ENCODE measurements at regions not wholly inside any gene's neighbourhood (a gene's known extent, or its start where the extent isn't known, plus 50 kb on each side); places are given as distances from the start of the nearest gene placed in this dataset.

DNA sequence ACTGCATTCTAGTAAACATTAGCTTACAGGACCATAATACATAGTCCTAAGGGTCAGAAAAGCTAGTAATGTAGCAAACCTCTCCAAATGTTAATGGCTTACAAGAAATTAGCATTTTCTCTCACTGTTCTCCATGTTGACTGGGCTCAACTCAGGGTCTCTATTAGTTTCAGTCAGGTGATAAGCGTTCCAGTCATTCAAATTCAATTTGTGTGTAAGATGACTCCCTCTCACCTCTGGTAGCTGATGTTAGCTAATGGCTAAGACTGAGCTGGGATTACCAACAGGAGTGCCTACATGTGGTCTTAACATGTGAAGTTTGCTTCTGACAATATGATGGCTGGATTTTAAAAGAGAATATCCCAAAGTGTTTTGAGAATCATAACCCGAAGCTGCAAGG, 630.5 kb upstream of the USP15 start:
- TF ChIP-seq POLR2AphosphoS5 (IDR thresholded peaks at IDR 0.05; ENCODE audit: low read depth): no peak
- TF ChIP-seq GABPA (IDR thresholded peaks at IDR 0.05; ENCODE audit: low read depth): no peak
- TF ChIP-seq, protein P1, sequence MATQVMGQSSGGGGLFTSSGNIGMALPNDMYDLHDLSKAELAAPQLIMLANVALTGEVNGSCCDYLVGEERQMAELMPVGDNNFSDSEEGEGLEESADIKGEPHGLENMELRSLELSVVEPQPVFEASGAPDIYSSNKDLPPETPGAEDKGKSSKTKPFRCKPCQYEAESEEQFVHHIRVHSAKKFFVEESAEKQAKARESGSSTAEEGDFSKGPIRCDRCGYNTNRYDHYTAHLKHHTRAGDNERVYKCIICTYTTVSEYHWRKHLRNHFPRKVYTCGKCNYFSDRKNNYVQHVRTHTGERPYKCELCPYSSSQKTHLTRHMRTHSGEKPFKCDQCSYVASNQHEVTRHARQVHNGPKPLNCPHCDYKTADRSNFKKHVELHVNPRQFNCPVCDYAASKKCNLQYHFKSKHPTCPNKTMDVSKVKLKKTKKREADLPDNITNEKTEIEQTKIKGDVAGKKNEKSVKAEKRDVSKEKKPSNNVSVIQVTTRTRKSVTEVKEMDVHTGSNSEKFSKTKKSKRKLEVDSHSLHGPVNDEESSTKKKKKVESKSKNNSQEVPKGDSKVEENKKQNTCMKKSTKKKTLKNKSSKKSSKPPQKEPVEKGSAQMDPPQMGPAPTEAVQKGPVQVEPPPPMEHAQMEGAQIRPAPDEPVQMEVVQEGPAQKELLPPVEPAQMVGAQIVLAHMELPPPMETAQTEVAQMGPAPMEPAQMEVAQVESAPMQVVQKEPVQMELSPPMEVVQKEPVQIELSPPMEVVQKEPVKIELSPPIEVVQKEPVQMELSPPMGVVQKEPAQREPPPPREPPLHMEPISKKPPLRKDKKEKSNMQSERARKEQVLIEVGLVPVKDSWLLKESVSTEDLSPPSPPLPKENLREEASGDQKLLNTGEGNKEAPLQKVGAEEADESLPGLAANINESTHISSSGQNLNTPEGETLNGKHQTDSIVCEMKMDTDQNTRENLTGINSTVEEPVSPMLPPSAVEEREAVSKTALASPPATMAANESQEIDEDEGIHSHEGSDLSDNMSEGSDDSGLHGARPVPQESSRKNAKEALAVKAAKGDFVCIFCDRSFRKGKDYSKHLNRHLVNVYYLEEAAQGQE (IDR thresholded peaks at IDR 0.05; ENCODE audit: insufficient replicate concordance, low read depth): no peak
- TF ChIP-seq, protein P2, sequence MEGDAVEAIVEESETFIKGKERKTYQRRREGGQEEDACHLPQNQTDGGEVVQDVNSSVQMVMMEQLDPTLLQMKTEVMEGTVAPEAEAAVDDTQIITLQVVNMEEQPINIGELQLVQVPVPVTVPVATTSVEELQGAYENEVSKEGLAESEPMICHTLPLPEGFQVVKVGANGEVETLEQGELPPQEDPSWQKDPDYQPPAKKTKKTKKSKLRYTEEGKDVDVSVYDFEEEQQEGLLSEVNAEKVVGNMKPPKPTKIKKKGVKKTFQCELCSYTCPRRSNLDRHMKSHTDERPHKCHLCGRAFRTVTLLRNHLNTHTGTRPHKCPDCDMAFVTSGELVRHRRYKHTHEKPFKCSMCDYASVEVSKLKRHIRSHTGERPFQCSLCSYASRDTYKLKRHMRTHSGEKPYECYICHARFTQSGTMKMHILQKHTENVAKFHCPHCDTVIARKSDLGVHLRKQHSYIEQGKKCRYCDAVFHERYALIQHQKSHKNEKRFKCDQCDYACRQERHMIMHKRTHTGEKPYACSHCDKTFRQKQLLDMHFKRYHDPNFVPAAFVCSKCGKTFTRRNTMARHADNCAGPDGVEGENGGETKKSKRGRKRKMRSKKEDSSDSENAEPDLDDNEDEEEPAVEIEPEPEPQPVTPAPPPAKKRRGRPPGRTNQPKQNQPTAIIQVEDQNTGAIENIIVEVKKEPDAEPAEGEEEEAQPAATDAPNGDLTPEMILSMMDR (IDR thresholded peaks at IDR 0.05; ENCODE audit: insufficient read depth, low read length): no peak
- no peak for TF ChIP-seq SPI1 (IDR thresholded peaks at IDR 0.05; ENCODE audit: borderline replicate concordance, low read depth)
- Histone ChIP-seq H3K27ac (replicated peaks) (no peak overlapping the region), H3K4me3 (replicated peaks; ENCODE audit: insufficient read depth, low read length) (no peak overlapping the region), H3K27me3 (ENCODE audit: insufficient read depth, poor library complexity, severe bottlenecking) (no peaks in the 10 kb centered on the region)
- no peak for DNase-seq (ENCODE audit: low read depth in 1 of 2, low spot score in 1 of 2)

GRCh38 chr12:61646639-61647038, 613.6 kb upstream of the USP15 start:
- H3K27ac ChIP-seq (replicated peaks): no peak overlapping the region
- no peak overlapping the region for H3K4me3 ChIP-seq (replicated peaks; ENCODE audit: insufficient read depth, low read length)
- no peak for DNase-seq (ENCODE audit: low read depth in 1 of 2, low spot score in 1 of 2)
- no peaks in the 10 kb centered on the region for H3K27me3 ChIP-seq (ENCODE audit: insufficient read depth, poor library complexity, severe bottlenecking)
- TF ChIP-seq GABPA (IDR thresholded peaks at IDR 0.05; ENCODE audit: low read depth) (no peak), SPI1 (IDR thresholded peaks at IDR 0.05; ENCODE audit: borderline replicate concordance, low read depth) (no peak), POLR2AphosphoS5 (IDR thresholded peaks at IDR 0.05; ENCODE audit: low read depth) (no peak)
- TF ChIP-seq, protein P2 (IDR thresholded peaks at IDR 0.05; ENCODE audit: insufficient read depth, low read length): no peak
- TF ChIP-seq, protein P1 (IDR thresholded peaks at IDR 0.05; ENCODE audit: insufficient replicate concordance, low read depth): no peak

- no peak overlapping the region for H3K27ac ChIP-seq (replicated peaks)
- H3K4me3 ChIP-seq (replicated peaks; ENCODE audit: insufficient read depth, low read length): no peak overlapping the region
- no peak for TF ChIP-seq GABPA (IDR thresholded peaks at IDR 0.05; ENCODE audit: low read depth)
- TF ChIP-seq SPI1 (IDR thresholded peaks at IDR 0.05; ENCODE audit: borderline replicate concordance, low read depth): no peak
- no peak for TF ChIP-seq POLR2AphosphoS5 (IDR thresholded peaks at IDR 0.05; ENCODE audit: low read depth)
- TF ChIP-seq, protein P1 (IDR thresholded peaks at IDR 0.05; ENCODE audit: insufficient replicate concordance, low read depth): no peak
- TF ChIP-seq, protein P2 (IDR thresholded peaks at IDR 0.05; ENCODE audit: insufficient read depth, low read length): no peak
- no peaks in the 10 kb centered on the region for H3K27me3 ChIP-seq (ENCODE audit: insufficient read depth, poor library complexity, severe bottlenecking)
- DNase-seq (ENCODE audit: low read depth in 1 of 2, low spot score in 1 of 2): no peak
Observed at GRCh38 chr12:61647566-61647965, 612.6 kb upstream of the USP15 start.
